ENCODE measurements at regions not wholly inside any gene's neighbourhood (a gene's known extent, or its start where the extent isn't known, plus 50 kb on each side); places are given as distances from the start of the nearest gene placed in this dataset.

DNA sequence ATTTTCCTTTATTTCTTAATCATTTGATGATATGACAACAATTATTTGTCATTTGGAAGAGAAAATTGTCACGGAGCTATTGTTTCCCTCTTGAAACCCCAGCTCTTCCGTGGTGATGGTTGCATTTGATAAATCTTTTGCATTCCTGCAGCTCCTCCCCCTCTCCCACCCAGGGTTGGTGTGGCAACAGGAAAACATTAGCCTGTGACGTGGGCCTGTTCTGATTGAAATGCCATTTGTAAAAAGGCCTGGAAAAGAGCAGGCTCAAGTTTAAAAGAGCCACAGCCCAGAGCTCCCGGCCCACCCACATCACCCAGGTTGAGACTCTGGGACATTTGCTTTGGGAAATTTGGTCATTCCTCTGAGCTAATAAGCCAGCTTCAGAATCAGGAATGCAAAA is 282.5 kb downstream of the RPLP1 start:
- FAIRE-seq: no peak
- TF ChIP-seq POLR2A (IDR thresholded peaks at IDR 0.05; ENCODE audit: low read depth, low read length) (no peak), TAF1 (IDR thresholded peaks at IDR 0.05; ENCODE audit: low read depth, low read length) (no peak), PAX5 (IDR thresholded peaks at IDR 0.05; ENCODE audit: insufficient read depth, low read length, severe bottlenecking) (no peak), POLR2AphosphoS5 (IDR thresholded peaks at IDR 0.05; ENCODE audit: low read depth, low read length) (no peak), SPI1 (IDR thresholded peaks at IDR 0.05; ENCODE audit: low read depth, low read length) (no peak), POU2F2 (IDR thresholded peaks at IDR 0.05; ENCODE audit: low read depth, low read length) (no peak)
- no peak for DNase-seq (ENCODE audit: insufficient read length, low spot score)

- no peak for FAIRE-seq
- no peak for TF ChIP-seq POLR2AphosphoS5 (IDR thresholded peaks at IDR 0.05; ENCODE audit: low read depth, low read length)
- no peak for TF ChIP-seq POLR2A (IDR thresholded peaks at IDR 0.05; ENCODE audit: low read depth, low read length)
- no peak for TF ChIP-seq TAF1 (IDR thresholded peaks at IDR 0.05; ENCODE audit: low read depth, low read length)
- no peak for TF ChIP-seq PAX5 (IDR thresholded peaks at IDR 0.05; ENCODE audit: insufficient read depth, low read length, severe bottlenecking)
- no peak for TF ChIP-seq SPI1 (IDR thresholded peaks at IDR 0.05; ENCODE audit: low read depth, low read length)
- no peak for TF ChIP-seq POU2F2 (IDR thresholded peaks at IDR 0.05; ENCODE audit: low read depth, low read length)
- DNase-seq (ENCODE audit: insufficient read length, low spot score): no peak
These were observed 283.5 kb downstream of the RPLP1 start for GRCh38 chr15:69736161-69736560.

DNA sequence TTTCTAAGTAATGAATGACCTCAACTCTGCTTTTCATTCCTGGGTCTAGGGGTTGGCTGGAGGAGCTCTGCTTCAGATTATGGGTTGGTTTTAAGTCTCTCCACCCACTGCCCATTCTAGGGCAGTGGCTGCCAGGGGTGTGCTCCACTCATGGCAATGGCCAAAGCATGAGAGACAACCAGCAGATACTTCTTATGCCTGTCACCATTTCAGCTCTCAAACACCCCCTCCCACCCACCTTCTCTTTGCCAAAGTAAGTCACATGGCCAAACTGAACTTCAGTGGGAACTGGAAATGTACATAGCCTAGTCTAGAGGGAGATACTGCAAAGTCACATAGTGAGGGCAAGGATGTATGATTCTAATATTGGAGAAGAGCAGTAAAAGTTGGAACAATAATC is 285.3 kb downstream of the RPLP1 start:
- no peak for DNase-seq (ENCODE audit: insufficient read length, low spot score)
- TF ChIP-seq PAX5 (IDR thresholded peaks at IDR 0.05; ENCODE audit: insufficient read depth, low read length, severe bottlenecking) (no peak), TAF1 (IDR thresholded peaks at IDR 0.05; ENCODE audit: low read depth, low read length) (no peak), POLR2A (IDR thresholded peaks at IDR 0.05; ENCODE audit: low read depth, low read length) (no peak), POU2F2 (IDR thresholded peaks at IDR 0.05; ENCODE audit: low read depth, low read length) (no peak), SPI1 (IDR thresholded peaks at IDR 0.05; ENCODE audit: low read depth, low read length) (no peak), POLR2AphosphoS5 (IDR thresholded peaks at IDR 0.05; ENCODE audit: low read depth, low read length) (no peak)
- no peak for FAIRE-seq

GRCh38 chr15:69740684-69741083 is 288.1 kb downstream of the RPLP1 start:
- TF ChIP-seq PAX5 (IDR thresholded peaks at IDR 0.05; ENCODE audit: insufficient read depth, low read length, severe bottlenecking): no peak
- no peak for TF ChIP-seq POLR2AphosphoS5 (IDR thresholded peaks at IDR 0.05; ENCODE audit: low read depth, low read length)
- TF ChIP-seq POLR2A (IDR thresholded peaks at IDR 0.05; ENCODE audit: low read depth, low read length): no peak
- TF ChIP-seq POU2F2 (IDR thresholded peaks at IDR 0.05; ENCODE audit: low read depth, low read length): no peak
- TF ChIP-seq SPI1 (IDR thresholded peaks at IDR 0.05; ENCODE audit: low read depth, low read length): no peak
- TF ChIP-seq TAF1 (IDR thresholded peaks at IDR 0.05; ENCODE audit: low read depth, low read length): no peak
- no peak for DNase-seq (ENCODE audit: insufficient read length, low spot score)
- FAIRE-seq: no peak

DNA sequence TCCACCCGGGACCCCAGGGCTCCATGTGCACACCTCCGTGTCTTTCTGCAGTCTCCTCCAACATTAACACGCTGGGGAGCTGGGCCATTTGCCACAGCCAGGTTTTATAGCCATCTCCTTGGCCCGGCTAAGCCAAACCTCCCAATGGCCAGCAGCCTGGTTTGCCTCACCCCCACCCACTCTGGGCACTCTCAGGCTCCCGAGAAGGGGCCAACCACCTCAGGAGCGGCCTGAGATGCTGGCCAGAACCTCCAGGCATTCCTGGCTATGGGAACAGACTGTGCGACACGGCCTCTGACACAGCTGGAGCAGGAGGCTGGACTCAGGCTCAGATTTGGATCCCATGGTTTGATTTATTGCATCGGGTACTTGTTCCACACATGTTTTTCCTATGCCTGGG is 289.7 kb downstream of the RPLP1 start:
- DNase-seq (ENCODE audit: insufficient read length, low spot score): no peak
- TF ChIP-seq SPI1 (IDR thresholded peaks at IDR 0.05; ENCODE audit: low read depth, low read length) (no peak), POLR2AphosphoS5 (IDR thresholded peaks at IDR 0.05; ENCODE audit: low read depth, low read length) (no peak), TAF1 (IDR thresholded peaks at IDR 0.05; ENCODE audit: low read depth, low read length) (no peak), PAX5 (IDR thresholded peaks at IDR 0.05; ENCODE audit: insufficient read depth, low read length, severe bottlenecking) (no peak), POLR2A (IDR thresholded peaks at IDR 0.05; ENCODE audit: low read depth, low read length) (no peak), POU2F2 (IDR thresholded peaks at IDR 0.05; ENCODE audit: low read depth, low read length) (no peak)
- FAIRE-seq: no peak

- FAIRE-seq (no peak), DNase-seq (ENCODE audit: insufficient read length, low spot score) (no peak)
- TF ChIP-seq TAF1 (IDR thresholded peaks at IDR 0.05; ENCODE audit: low read depth, low read length) (no peak), POLR2AphosphoS5 (IDR thresholded peaks at IDR 0.05; ENCODE audit: low read depth, low read length) (no peak), POLR2A (IDR thresholded peaks at IDR 0.05; ENCODE audit: low read depth, low read length) (no peak), POU2F2 (IDR thresholded peaks at IDR 0.05; ENCODE audit: low read depth, low read length) (no peak), PAX5 (IDR thresholded peaks at IDR 0.05; ENCODE audit: insufficient read depth, low read length, severe bottlenecking) (no peak), SPI1 (IDR thresholded peaks at IDR 0.05; ENCODE audit: low read depth, low read length) (no peak)
These were observed 290.5 kb downstream of the RPLP1 start for GRCh38 chr15:69743091-69743490.

DNA sequence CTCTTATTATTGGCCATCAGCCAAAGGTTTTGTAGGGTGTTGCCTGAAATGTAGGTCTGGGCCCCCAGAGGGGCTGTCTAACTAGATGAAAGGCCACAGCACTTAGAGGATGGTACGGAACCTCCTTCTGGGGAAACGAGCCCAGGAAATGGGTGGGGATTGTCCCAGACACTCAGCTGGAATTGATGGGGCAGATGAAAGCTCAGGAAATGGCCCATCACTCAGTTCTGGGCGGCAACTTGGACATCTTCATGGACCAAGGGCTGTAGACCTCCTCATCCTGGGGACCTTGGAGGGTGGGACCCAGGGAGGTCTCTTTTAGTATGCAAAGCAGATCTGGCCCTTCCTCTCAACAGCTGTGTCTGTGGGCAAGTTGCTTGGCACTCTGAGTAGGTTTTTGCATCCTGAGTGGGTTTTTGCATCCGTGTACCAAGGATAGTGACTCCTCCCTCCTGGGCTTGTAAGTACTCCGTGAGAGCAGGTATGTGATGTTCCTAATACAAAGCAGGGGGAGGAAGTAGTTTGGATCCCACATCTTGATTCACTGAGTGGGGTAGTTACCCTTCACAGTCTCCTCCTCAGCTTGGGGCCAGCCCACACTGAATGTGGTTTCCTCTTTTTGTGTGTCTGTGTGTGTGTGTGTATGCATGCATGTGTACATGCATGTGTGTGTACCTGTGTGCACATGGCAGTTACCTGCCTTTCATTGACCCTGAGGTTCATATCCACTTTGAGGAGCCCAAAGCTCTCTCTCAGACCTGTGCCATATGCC is 292.0 kb downstream of the RPLP1 start:
- DNase-seq (ENCODE audit: insufficient read length, low spot score) (no peak), FAIRE-seq (no peak)
- TF ChIP-seq POLR2AphosphoS5 (IDR thresholded peaks at IDR 0.05; ENCODE audit: low read depth, low read length) (no peak), POLR2A (IDR thresholded peaks at IDR 0.05; ENCODE audit: low read depth, low read length) (no peak), PAX5 (IDR thresholded peaks at IDR 0.05; ENCODE audit: insufficient read depth, low read length, severe bottlenecking) (no peak), TAF1 (IDR thresholded peaks at IDR 0.05; ENCODE audit: low read depth, low read length) (no peak), POU2F2 (IDR thresholded peaks at IDR 0.05; ENCODE audit: low read depth, low read length) (no peak), SPI1 (IDR thresholded peaks at IDR 0.05; ENCODE audit: low read depth, low read length) (no peak)

GRCh38 chr15:69747193-69747592 is 294.6 kb downstream of the RPLP1 start:
- FAIRE-seq: no peak
- TF ChIP-seq TAF1 (IDR thresholded peaks at IDR 0.05; ENCODE audit: low read depth, low read length) (no peak), SPI1 (IDR thresholded peaks at IDR 0.05; ENCODE audit: low read depth, low read length) (no peak), POU2F2 (IDR thresholded peaks at IDR 0.05; ENCODE audit: low read depth, low read length) (no peak), PAX5 (IDR thresholded peaks at IDR 0.05; ENCODE audit: insufficient read depth, low read length, severe bottlenecking) (no peak), POLR2A (IDR thresholded peaks at IDR 0.05; ENCODE audit: low read depth, low read length) (no peak), POLR2AphosphoS5 (IDR thresholded peaks at IDR 0.05; ENCODE audit: low read depth, low read length) (no peak)

GRCh38 chr15:69748131-69748530 is 295.5 kb downstream of the RPLP1 start:
- TF ChIP-seq TAF1 (IDR thresholded peaks at IDR 0.05; ENCODE audit: low read depth, low read length): no peak
- no peak for TF ChIP-seq SPI1 (IDR thresholded peaks at IDR 0.05; ENCODE audit: low read depth, low read length)
- TF ChIP-seq POLR2A (IDR thresholded peaks at IDR 0.05; ENCODE audit: low read depth, low read length): no peak
- TF ChIP-seq POU2F2 (IDR thresholded peaks at IDR 0.05; ENCODE audit: low read depth, low read length): no peak
- TF ChIP-seq POLR2AphosphoS5 (IDR thresholded peaks at IDR 0.05; ENCODE audit: low read depth, low read length): no peak
- no peak for TF ChIP-seq PAX5 (IDR thresholded peaks at IDR 0.05; ENCODE audit: insufficient read depth, low read length, severe bottlenecking)
- DNase-seq (ENCODE audit: insufficient read length, low spot score) (no peak), FAIRE-seq (no peak)

More at GRCh38 chr15:69747193-69747592, 294.6 kb downstream of the RPLP1 start:
- no peak for DNase-seq (ENCODE audit: insufficient read length, low spot score)
